ENCODE measurements at regions not wholly inside any gene's neighbourhood (a gene's known extent, or its start where the extent isn't known, plus 50 kb on each side); places are given as distances from the start of the nearest gene placed in this dataset.
A peak's percentile ranks its signal among the peaks of the same experiment; 100 is the strongest.
"Not testable (repeated sequence)": the region's sequence is repeated elsewhere in the genome, so short reads cannot be mapped to it uniquely, and the experiment has no call there.

DNA sequence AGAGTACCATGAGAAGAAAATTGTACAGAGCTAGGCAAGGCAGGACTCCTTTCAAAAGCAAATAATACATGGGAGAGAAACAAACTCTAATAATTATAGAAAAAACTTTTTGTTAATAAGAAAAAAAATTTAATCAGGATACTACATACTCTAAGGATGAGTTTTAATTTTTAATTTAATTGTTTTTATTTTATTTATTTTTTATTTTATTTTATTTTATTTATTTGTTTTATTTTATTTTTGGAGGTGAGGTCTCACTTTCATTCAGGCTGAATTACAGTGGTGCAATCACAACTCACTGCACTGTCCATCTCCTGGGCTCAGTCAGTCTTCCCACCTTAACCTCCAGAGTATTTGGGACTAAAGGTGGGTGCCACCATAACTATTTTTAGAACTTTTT lies 1347.2 kb downstream of the NLGN4Y start:
- FAIRE-seq: peak; percentile 57
- no peak for DNase-seq (ENCODE audit: low spot score)

DNA sequence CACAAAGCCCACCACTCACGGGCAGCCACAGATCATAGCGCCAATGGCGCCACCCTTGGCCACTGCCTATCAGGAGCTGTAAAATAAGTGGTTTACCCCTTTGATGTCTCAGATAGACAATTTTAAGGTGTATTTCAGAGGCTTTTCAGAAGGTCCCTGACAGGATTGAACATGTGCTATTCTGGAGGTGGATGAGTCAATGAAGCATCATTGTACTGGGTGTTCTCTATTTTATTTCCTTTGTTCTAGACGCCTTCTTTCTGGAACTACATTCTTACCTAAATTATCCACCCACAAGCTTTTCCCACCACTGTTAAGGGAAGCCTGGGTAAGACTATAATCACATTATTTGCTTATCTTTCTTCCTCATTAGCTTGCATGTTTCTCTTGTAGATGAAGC lies 1351.6 kb downstream of the NLGN4Y start:
- DNase-seq (ENCODE audit: low spot score); FAIRE-seq: not testable (repeated sequence)

DNA sequence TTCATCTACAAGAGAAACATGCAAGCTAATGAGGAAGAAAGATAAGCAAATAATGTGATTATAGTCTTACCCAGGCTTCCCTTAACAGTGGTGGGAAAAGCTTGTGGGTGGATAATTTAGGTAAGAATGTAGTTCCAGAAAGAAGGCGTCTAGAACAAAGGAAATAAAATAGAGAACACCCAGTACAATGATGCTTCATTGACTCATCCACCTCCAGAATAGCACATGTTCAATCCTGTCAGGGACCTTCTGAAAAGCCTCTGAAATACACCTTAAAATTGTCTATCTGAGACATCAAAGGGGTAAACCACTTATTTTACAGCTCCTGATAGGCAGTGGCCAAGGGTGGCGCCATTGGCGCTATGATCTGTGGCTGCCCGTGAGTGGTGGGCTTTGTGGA lies 1379.2 kb downstream of the NLGN4Y start:
- not testable (repeated sequence) for FAIRE-seq; DNase-seq (ENCODE audit: low spot score)

DNA sequence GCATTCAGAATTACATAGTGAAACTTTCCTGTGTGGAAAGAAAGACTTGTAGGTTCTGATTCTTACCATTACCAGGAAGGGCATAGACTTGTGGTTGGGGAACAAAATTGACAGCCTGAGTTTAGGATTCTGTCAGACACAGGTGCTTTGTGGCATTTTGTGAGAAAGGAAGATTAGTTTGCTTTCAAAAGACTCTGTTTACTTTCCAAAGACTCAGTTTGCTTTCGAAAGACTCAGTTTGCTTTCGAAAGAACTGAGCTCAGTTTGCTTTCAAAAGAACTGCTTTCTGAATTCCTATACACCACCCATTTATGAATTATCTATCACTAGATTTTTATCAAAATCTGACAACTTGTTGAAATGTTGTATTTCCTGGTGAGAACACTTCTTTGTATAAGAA lies 1381.2 kb downstream of the NLGN4Y start:
- FAIRE-seq (no peak), DNase-seq (ENCODE audit: low spot score) (no peak)

DNA sequence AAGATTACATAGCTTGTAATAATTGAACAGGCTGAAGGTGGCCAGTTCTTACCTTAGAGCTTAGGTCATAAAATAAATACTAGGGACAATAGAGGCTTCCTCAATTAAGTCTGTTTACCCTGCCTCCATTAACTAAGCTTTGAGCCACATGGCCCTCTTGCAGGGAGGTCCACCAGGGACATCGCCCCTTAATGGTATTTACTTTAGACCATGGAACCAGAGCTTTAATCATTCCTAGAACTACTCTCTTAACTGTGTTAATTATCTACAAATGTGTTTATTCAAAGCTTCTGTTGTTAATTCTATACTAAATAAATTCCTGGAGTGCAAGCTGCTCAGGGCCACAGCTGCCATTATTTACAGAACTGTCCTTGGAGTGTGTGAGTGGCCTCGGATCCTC lies 1402.2 kb downstream of the NLGN4Y start:
- no peak for FAIRE-seq

DNA sequence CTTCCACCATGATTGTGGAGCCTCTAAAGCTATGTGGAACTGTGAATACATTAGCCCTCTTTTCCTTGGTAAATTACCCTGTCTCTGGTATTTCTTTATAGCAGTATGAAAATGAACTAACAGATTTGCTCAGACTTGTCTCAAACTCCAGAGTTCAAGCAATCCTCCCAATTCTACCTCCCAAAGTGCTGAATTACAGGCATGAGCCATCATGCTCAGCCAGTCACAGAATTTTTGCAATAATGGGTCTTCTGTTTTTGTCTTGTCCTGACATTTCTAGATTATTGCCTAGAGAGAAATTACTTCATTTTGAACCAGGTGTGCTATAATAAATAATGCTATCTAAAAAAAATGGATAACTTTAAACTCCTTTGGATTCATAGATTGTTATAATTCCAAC lies 1414.5 kb downstream of the NLGN4Y start:
- DNase-seq (ENCODE audit: low spot score): no peak
- no peak for FAIRE-seq

More for the DNA sequence above, 1402.2 kb downstream of the NLGN4Y start:
- DNase-seq (ENCODE audit: low spot score): no peak

DNA sequence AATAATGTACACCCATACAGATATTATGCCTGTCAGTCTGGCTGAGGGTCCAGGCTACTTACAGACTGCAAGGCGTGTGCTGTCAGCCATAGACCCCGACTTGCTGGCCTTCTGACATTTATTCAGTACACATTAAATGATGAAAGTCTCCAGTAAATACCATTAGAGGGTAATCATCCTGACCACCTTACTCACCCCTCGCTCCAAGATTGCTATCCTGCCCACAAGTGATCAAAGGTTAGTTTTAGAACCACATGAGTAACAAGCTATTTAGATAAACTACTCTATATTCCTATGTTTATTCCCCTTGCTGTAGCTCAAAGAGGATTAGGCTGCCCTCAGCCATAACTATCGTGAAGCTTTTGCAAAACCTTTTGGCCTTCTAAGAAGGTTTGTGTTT lies 1426.7 kb downstream of the NLGN4Y start:
- FAIRE-seq (peak; percentile 79), DNase-seq (ENCODE audit: low spot score) (peak; percentile 78)

DNA sequence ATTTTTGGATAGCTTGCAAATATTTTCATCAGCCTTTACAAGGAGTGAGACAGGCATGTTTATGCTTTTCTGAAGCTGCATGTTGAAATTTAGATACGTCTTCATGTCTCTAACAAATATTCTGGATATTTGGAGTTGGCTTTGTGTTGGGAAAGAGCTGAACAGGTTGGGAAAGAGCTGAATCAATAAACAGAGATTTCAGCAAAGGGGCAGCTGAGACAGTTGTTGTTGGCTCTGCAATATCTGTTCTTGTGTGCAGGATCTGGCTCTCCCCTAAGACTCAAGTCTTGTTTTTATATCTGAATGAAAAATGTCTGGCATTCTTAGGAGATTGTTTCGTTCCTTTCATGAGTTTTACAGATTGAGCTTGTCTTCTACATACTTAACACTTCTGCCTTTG lies 1444.5 kb downstream of the NLGN4Y start:
- DNase-seq (ENCODE audit: low spot score) (no peak), FAIRE-seq (no peak)

DNA sequence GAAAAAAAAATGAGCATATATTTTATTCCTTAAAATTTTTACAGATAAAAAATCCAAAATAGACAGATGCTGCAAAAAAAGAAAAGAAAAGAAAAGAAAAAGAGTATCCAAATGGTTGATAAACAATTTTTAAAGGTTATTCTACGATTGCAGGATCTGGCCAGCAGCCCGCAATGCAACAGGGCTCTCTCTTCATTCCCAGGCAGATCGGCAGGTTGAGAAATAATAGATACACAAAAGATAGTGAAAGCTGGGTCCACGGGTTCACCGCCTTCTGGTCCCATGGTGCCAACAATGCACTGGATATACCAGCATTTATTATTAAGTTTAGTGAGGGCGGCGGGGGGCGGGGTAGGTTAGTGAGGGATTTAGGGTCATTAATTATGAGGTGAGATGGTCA lies 1448.9 kb downstream of the NLGN4Y start:
- no peak for DNase-seq (ENCODE audit: low spot score)
- no peak for FAIRE-seq

DNA sequence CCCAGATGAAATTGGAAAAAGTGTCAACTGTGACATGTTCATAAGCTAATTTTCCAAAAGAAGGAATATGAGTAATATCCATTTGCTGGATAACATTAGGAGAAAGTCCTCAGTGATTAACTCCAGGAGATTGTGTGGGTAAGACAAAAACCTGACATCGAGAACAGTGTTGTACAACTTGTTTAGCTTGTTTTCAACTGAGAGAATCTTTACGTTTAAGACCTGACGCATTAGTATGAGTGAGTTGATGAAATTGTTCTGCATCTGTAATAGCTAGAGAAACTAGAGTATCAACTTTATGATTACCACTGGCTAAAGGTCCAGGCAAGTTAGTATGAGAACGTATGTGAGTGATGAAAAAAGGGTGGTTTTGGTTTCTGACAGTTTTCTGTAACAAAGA lies 1452.4 kb downstream of the NLGN4Y start:
- DNase-seq (ENCODE audit: low spot score) (no peak), FAIRE-seq (no peak)

DNA sequence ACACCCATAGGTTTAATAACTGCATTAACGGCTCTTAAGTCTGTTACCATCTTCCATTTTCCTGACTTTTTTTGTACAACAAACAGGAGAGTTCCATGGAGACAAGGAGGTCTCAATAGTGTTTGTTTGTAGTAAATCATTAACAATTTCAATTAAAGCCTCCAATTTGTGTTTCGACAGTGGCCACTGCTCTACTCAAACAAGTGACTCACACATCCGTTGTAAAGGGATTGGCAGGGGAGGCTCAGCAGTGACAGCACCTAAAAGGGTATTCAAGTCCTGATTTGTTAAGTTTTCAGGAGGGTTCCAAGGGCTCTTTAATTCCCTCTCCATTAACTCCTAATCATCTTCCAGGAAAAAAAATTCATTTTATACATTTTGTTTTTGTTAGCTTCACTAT lies 1454.2 kb downstream of the NLGN4Y start:
- peak; percentile 17 for DNase-seq (ENCODE audit: low spot score)
- peak; percentile 36 for FAIRE-seq

DNA sequence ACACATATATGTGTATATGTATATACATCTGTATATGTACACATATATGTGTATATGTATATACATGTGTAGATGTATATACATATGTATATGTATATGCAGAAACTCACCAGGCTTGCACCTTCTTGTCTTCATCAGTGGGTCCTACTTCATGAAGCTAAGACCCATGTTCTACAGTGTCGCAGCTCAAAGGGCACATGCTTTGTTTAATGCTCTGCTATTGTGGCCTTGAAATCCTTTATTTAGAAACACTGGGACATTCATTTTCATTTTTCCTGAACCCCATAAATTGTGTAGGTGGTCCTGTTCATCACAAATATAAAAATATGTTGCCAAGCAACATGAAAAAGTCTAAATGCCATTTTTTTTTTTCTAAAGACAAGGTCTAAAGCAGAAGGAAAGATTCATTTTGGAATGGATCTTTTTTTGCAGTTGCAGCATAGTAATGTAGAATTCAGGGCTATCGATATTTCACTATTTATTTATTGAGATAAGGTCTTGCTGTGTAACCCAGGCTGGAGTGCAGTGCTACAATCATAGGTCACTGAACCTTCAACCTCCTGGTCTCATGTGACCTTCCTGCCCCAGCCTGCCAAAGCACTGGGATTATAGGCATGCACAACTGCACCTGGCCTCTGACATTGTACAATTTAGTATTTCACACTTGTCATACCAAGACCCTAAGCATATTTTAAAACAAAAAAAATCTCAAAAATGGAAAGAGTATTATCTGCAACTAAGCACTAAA lies 1460.5 kb downstream of the NLGN4Y start:
- DNase-seq (ENCODE audit: low spot score): no peak
- FAIRE-seq: no peak

DNA sequence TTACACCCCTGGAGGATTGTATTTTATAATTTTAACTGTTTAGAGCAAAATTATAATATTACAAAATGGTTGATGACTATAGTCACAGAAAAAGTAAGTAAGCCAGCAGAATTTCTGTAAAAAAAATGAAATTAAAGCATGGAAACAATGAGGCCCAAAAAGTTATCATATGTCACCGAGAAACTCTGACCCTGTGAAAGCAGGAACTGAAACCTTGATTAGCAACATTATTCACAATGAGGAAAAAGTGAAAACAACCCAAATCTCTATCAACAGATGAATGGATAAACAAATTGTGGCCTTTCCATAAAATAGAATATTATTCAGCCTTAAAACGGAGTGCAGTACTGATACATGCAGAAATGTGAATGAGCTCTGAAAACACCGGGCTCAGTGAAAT lies 1471.7 kb downstream of the NLGN4Y start:
- no peak for FAIRE-seq

DNA sequence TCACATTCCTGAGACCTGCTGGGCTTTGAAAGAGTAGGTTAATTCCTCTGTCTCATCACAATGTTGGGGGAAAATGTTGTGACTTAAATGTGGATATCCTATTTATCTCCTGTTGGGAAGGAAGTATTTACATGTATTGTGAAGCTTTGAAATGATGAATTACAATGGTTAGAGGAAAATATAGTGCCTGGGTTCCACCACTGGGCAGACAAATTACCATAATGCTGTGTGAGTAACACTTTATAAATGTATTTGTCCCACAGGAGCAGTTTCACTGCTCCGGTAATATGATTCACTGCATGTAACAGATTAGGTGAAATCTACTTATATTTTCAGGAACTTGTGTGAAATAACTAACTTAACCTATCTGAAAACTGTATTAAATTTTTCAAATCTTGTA lies 1476.4 kb downstream of the NLGN4Y start:
- peak; percentile 75 for FAIRE-seq
- DNase-seq (ENCODE audit: low spot score): peak; percentile 12

More for the DNA sequence above, 1471.7 kb downstream of the NLGN4Y start:
- DNase-seq (ENCODE audit: low spot score): no peak

DNA sequence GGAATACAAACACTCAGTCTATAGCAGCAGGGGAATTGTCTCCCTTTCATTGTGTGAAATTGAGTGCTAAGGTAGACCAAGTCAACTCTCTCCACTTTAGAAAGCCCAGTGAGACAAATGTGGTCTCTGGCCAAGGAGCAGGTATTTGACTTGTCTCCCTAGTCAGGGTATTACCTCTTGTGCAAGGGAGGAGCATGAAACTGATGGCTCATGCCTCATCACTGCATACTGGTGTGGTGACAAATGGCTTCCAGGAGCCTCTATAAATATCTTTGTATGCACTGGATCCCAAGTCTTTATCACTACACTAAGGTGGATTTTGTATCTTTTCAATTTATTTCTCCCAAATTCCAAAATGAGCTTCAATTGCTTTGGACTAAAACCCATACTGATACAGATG lies 1477.6 kb downstream of the NLGN4Y start:
- DNase-seq (ENCODE audit: low spot score): no peak
- no peak for FAIRE-seq

DNA sequence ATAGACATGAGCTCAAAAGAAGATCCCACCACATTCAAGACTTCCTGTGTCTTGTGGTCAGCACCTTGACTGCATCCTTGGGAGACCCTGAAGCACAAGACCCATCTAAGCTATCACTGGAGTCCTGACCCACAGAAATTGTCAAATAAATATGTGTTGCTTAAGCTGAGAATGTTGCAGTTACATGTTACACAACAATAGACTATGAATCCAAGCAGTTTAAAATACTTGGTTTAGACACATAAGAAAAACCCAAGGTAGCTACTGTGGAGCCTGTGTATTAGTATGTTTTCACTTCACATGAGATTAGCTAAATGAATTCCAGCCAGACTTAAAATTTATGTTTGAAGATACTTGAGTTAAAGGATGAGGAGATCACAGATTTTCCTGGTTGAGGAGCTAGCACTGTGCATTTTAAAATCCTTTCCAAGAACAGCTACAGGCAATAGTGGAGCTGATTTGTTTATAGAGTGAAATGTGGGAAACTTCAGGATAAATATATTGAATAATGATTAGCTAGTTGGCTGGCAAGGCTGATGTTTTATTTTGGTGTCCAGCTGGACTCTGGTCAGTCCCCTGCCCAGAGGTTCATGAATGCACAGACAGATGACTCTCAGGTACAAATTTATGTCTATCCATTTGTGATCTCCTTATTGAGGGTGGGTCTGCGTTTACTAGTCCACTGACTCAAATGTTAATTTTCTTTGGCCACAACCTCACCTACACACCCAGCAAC lies 1527.7 kb downstream of the NLGN4Y start:
- DNase-seq (ENCODE audit: low spot score) (no peak), FAIRE-seq (no peak)

DNA sequence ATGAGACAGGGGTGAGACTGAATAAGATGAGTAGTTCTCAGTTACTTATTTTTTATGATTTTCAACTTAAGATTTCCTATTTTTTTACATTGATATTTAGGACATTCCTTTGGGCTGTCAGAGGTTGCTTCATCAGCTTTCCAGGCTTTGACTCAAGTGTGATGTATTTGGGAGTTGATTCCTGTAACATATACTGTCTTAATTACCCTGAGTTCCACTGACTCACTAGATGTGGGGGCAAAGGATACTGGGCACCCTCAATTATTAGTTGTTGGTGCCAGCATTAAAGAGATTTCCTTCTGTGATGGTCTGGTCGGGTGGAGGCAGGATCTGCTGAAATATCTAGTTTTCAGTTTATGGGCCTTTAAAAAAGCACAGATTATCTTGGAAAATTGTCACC lies 1535.8 kb downstream of the NLGN4Y start:
- DNase-seq (ENCODE audit: low spot score) (peak; percentile 4), FAIRE-seq (no peak)

DNA sequence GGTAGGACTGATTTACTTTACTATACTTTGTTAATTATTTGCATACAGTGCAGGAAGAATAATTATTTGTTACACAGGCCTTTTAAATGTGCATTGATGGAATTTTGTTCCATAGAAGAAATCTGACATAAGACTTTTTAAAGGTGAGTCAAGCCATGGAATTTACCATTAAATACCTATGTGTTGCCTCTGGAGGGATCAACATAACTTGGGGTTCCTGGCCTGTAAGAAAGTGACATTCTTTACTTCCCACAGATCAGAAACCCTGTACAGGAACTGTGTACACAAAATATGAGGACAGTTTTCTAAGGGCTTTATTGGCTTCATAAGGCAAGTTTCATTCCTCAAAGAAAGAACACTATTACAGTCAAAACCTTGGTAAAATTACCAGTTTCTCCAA lies 1536.4 kb downstream of the NLGN4Y start:
- no peak for FAIRE-seq
- DNase-seq (ENCODE audit: low spot score): no peak

DNA sequence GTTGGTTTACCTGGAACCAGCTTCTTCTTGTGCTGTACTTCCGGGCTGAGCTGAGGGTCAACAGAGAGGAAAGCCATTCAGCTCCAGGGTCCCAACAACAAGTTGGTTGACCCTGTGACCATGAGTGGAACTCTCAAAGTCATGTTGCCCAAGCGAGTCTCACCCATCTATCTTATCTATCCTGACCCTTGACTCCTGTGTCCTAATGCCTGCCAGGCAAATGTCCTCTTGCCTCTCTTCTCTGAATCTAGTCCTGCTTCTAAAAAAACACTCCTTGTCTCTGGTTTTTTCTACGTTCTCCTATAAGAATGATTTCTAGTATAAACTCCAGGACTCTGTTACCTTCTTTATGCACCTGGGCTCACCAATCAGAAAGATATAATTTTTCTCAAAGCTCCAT lies 1547.6 kb downstream of the NLGN4Y start:
- no peak for DNase-seq (ENCODE audit: low spot score)

DNA sequence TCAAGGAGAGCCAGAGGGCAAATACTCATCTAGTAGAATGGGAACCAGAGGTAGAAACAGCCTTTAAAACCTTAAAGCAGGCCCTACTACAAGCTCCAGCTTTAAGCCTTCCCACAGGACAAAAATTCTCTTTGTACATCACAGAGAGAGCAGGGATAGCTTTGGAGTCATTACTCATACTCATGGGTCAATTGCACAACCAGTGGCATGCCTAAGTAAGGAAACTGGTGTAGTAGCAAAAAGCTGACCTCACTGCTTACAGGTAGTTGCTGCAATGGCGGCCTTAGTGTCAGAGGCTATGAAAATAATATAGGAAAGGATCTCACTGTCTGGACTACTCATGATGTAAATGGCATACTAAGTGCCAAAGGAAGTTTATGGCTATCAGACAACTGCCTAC lies 1551.4 kb downstream of the NLGN4Y start:
- FAIRE-seq: no peak
- peak; percentile 5 for DNase-seq (ENCODE audit: low spot score)

More for the DNA sequence above, 1547.6 kb downstream of the NLGN4Y start:
- no peak for FAIRE-seq

DNA sequence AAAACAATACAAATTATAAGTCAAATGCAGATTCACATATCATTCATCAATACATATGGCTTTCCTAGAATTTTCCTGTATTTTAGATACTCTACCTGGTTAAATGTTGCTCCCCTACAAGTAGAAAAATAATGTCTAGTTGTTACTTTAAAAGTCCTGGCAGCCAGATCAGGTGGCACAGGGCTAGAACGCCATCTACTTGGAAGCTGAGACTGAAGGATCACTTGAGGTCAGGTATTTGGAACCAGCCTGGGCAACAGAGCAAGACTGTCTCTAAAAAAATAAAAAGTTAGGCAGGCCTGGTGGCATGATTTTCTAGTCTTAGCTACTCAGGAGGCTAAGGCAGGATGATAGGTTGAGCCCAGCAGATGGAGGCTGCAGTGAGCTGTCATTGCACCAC lies 1573.0 kb downstream of the NLGN4Y start:
- FAIRE-seq (no peak), DNase-seq (ENCODE audit: low spot score) (no peak)

DNA sequence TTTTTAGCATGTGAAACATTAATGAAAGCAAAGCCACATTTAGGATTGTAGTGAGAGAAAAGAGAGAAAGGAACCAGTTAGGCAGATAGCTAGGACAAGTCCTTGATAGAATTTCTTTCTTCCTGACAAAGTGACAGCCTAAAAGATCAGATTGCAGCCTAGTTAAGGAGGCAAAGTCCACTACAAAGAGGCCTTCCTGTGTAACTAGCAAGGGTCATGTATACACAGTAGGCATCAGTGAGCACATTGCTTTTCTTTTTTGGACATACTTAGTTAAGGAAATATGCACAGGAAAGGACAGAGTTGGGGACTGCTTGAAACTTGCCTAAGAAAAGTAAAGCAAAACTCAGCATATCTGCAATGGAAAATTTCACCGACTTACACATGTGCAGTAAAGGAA lies 1577.5 kb downstream of the NLGN4Y start:
- no peak for FAIRE-seq
- no peak for DNase-seq (ENCODE audit: low spot score)

DNA sequence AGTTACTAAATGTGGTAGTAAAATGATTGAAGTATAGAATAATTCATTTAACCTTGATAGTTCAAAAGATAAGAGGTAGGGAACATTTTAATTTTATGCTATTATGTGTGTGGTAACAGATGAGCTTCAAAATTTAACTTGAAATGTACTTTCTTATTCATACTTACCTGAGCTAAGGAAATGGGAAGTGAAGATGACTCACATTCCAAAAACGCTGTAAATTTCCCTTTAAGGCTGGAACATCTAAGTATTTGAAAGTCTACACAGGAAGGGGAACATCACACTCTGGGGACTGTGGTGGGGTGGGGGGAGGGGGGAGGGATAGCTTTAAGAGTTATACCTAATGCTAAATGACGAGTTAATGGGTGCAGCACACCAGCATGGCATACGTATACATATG lies 1582.3 kb downstream of the NLGN4Y start:
- FAIRE-seq (no peak), DNase-seq (ENCODE audit: low spot score) (no peak)

Measured in RCC 7860 (cell line).